ENCODE measurements at regions not wholly inside any gene's neighbourhood (a gene's known extent, or its start where the extent isn't known, plus 50 kb on each side); places are given as distances from the start of the nearest gene placed in this dataset.

- ATAC-seq: no peak
- 88 to 100% methylated on average over 1 to 2 of the region's 2 CpGs for WGBS, 2 donors (ENCODE audit: low coverage in 1 of 2)
- no peaks in the 10 kb centered on the region for H3K9me3 ChIP-seq
- no peak overlapping the region for H3K4me3 ChIP-seq
- H3K27ac ChIP-seq: no peak overlapping the region
- TF ChIP-seq EP300 (IDR thresholded peaks at IDR 0.05) (no peak), CTCF (IDR thresholded peaks at IDR 0.05) (no peak), POLR2A (IDR thresholded peaks at IDR 0.05) (no peak), POLR2AphosphoS5 (IDR thresholded peaks at IDR 0.05) (no peak)
- no peaks in the 10 kb centered on the region for H3K27me3 ChIP-seq
- H3K36me3 ChIP-seq: no peaks in the 10 kb centered on the region
- H3K4me1 ChIP-seq: peaks cover 0 to 14% (median 0%) of the 10 kb centered on the region in 3 donors
These were observed 139.9 kb downstream of the PALM2AKAP2 start for GRCh38 chr9:109919736-109920408.

GRCh38 chr9:109922617-109923470 lies 142.8 kb downstream of the PALM2AKAP2 start:
- TF ChIP-seq CTCF (IDR thresholded peaks at IDR 0.05) (no peak), POLR2A (IDR thresholded peaks at IDR 0.05) (no peak), EP300 (IDR thresholded peaks at IDR 0.05) (no peak), POLR2AphosphoS5 (IDR thresholded peaks at IDR 0.05) (no peak)
- ATAC-seq: no peak

GRCh38 chr9:109923471-109923760 lies 143.4 kb downstream of the PALM2AKAP2 start:
- ATAC-seq: no peak
- no peaks in the 10 kb centered on the region for H3K36me3 ChIP-seq
- peaks cover 0 to 4% (median 0%) of the 10 kb centered on the region in 3 donors for H3K4me1 ChIP-seq
- TF ChIP-seq CTCF (IDR thresholded peaks at IDR 0.05) (no peak), POLR2A (IDR thresholded peaks at IDR 0.05) (no peak), EP300 (IDR thresholded peaks at IDR 0.05) (no peak), POLR2AphosphoS5 (IDR thresholded peaks at IDR 0.05) (no peak)
- no peak overlapping the region for H3K4me3 ChIP-seq
- no peak overlapping the region for H3K27ac ChIP-seq
- H3K9me3 ChIP-seq: no peaks in the 10 kb centered on the region
- 72 to 75% methylated on average over 4 to 5 of the region's 5 CpGs for WGBS, 2 donors (ENCODE audit: low coverage in 1 of 2)
- H3K27me3 ChIP-seq: no peaks in the 10 kb centered on the region

More at GRCh38 chr9:109922617-109923470, 142.8 kb downstream of the PALM2AKAP2 start:
- Histone ChIP-seq H3K4me1 (peaks cover 0 to 10% (median 0%) of the 10 kb centered on the region in 3 donors), H3K27ac (no peak overlapping the region), H3K27me3 (no peaks in the 10 kb centered on the region), H3K9me3 (no peaks in the 10 kb centered on the region), H3K36me3 (no peaks in the 10 kb centered on the region), H3K4me3 (no peak overlapping the region)
- WGBS, 2 donors (ENCODE audit: low coverage in 1 of 2): 33 to 50% methylated on average over 1 to 2 of the region's 2 CpGs

DNA sequence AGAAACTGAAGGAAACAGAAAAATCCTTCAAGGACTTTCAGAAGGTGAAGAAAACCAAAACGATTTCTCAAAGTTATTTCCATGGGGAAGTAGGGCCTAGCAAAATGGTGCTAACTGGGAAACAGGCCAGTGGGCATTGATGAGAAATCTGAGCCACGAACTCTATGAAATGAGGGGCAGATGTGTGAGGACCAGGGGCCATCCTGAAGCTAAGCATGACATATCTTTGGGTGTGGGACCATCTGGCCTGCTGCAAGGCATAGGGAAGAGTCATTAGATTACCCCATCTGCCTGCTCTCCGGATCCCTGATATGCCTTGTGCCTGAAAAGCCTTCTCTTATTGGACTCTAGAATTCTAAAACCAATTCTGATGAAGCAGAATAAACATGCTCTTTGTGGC lies 143.8 kb downstream of the PALM2AKAP2 start:
- Histone ChIP-seq H3K27ac (no peak overlapping the region), H3K27me3 (no peaks in the 10 kb centered on the region), H3K36me3 (no peaks in the 10 kb centered on the region), H3K9me3 (no peaks in the 10 kb centered on the region), H3K4me1 (peaks cover 0 to under 1% (median 0%) of the 10 kb centered on the region in 3 donors), H3K4me3 (no peak overlapping the region)
- no peak for TF ChIP-seq POLR2AphosphoS5 (IDR thresholded peaks at IDR 0.05)
- TF ChIP-seq CTCF (IDR thresholded peaks at IDR 0.05): no peak
- no peak for TF ChIP-seq POLR2A (IDR thresholded peaks at IDR 0.05)
- TF ChIP-seq EP300 (IDR thresholded peaks at IDR 0.05): no peak
- no peak for ATAC-seq
- WGBS, 2 donors (ENCODE audit: low coverage in 1 of 2): 75 to 95% methylated on average over 2 to 3 of the region's 3 CpGs
